ENCODE measurements at regions not wholly inside any gene's neighbourhood (a gene's known extent, or its start where the extent isn't known, plus 50 kb on each side); places are given as distances from the start of the nearest gene placed in this dataset.
"Not testable (repeated sequence)": the region's sequence is repeated elsewhere in the genome, so short reads cannot be mapped to it uniquely, and the experiment has no call there.

GRCh38 chr13:64127192-64127591 lies 2711.5 kb upstream of the PCDH20 start:
- POLR2A ChIA-PET = no interaction called here
- CTCF ChIA-PET = no interaction called here

DNA sequence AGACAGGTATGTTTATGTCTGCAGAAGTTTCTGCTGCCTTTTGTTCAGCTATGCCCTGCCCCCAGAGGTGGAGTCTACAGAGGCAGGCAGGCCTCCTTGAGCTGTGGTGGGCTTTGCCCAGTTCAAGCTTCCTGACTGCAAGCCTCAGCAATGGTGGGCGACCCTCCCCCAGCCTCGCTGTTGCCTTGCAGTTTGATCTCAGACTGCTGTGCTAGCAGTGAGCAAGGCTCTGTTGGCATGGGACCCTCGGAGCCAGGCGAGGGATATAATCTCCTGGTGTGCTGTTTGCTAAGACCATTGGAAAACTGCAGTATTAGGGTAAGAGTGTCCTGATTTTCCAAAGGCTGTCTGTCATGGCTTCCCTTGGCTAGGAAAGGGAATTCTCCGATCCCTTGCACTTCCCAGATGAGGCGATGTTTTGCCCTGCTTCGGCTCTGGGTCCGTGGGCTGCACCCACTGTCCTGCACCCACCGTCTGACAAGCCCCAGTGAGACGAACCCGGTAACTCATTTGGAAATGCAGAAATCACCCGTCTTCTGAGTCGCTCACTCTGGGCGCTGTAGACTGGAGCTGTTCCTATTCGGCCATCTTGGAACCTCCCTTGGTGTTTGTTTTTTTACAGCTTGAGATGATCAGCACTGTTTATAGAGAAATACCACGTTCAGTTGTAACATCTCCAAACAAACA lies 2705.5 kb upstream of the PCDH20 start:
- CTCF ChIA-PET; POLR2A ChIA-PET; DNase-seq (ENCODE audit: extremely low spot score): not testable (repeated sequence)

More at GRCh38 chr13:64127192-64127591, 2711.5 kb upstream of the PCDH20 start:
- no peak for DNase-seq (ENCODE audit: extremely low spot score)
- TF ChIP-seq, protein P1, sequence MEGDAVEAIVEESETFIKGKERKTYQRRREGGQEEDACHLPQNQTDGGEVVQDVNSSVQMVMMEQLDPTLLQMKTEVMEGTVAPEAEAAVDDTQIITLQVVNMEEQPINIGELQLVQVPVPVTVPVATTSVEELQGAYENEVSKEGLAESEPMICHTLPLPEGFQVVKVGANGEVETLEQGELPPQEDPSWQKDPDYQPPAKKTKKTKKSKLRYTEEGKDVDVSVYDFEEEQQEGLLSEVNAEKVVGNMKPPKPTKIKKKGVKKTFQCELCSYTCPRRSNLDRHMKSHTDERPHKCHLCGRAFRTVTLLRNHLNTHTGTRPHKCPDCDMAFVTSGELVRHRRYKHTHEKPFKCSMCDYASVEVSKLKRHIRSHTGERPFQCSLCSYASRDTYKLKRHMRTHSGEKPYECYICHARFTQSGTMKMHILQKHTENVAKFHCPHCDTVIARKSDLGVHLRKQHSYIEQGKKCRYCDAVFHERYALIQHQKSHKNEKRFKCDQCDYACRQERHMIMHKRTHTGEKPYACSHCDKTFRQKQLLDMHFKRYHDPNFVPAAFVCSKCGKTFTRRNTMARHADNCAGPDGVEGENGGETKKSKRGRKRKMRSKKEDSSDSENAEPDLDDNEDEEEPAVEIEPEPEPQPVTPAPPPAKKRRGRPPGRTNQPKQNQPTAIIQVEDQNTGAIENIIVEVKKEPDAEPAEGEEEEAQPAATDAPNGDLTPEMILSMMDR (IDR thresholded peaks at IDR 0.05; ENCODE audit: control extremely low read depth, extremely low read depth, low read depth, missing control alignments) = no peak

- no peak for DNase-seq (ENCODE audit: extremely low spot score)
- ChIA-PET POLR2A (no interaction called here), CTCF (interaction anchor here (1.5 kb wide), 1 partner anchor 11 kb away, joined by 3 read pairs; no protein-coding TSS in a partner anchor)
- TF ChIP-seq, protein P1 (IDR thresholded peaks at IDR 0.05; ENCODE audit: control extremely low read depth, extremely low read depth, low read depth, missing control alignments) = no peak
Measured at GRCh38 chr13:64099994-64100393, 2684.3 kb upstream of the PCDH20 start.

- TF ChIP-seq, protein P1 (IDR thresholded peaks at IDR 0.05; ENCODE audit: control extremely low read depth, extremely low read depth, low read depth, missing control alignments) = no peak
- ChIA-PET CTCF (no interaction called here), POLR2A (no interaction called here)
Measured at GRCh38 chr13:64090311-64090710, 2674.7 kb upstream of the PCDH20 start.

GRCh38 chr13:64088491-64088890 lies 2672.8 kb upstream of the PCDH20 start:
- CTCF ChIA-PET = no interaction called here
- no peak for DNase-seq (ENCODE audit: extremely low spot score)

More at GRCh38 chr13:64090311-64090710, 2674.7 kb upstream of the PCDH20 start:
- DNase-seq (ENCODE audit: extremely low spot score) = no peak

DNA sequence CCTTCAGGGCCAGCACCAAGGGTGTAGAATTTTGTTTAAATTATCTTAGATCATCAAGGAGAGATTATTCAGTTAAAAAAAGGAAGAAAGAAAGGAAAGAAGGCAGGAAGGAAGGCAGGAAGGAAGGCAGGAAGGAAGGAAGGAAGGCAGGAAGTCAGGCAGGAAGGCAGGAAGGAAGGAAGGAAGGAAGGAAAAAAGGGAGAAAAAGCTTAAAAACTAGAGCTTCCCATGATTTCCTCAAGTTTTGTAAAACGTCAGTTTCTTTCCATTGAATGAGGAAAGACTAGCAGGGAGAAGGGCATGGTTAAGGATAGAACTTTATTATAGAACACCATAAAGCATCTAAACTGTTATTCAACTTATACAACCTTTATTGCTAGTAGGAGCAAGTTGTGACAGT lies 2672.0 kb upstream of the PCDH20 start:
- no peak for DNase-seq (ENCODE audit: extremely low spot score)
- POLR2A ChIA-PET = no interaction called here
- TF ChIP-seq, protein P1 (IDR thresholded peaks at IDR 0.05; ENCODE audit: control extremely low read depth, extremely low read depth, low read depth, missing control alignments) = no peak
- CTCF ChIA-PET = no interaction called here

More at GRCh38 chr13:64088491-64088890, 2672.8 kb upstream of the PCDH20 start:
- TF ChIP-seq, protein P1 (IDR thresholded peaks at IDR 0.05; ENCODE audit: control extremely low read depth, extremely low read depth, low read depth, missing control alignments) = no peak
- POLR2A ChIA-PET = no interaction called here

- POLR2A ChIA-PET = no interaction called here
- CTCF ChIA-PET = interaction anchor here (0.7 kb wide), 1 partner anchor 9 kb away, joined by 3 read pairs; no protein-coding TSS in a partner anchor
Measured at GRCh38 chr13:64083811-64084210, 2668.2 kb upstream of the PCDH20 start.

More at GRCh38 chr13:64083811-64084210, 2668.2 kb upstream of the PCDH20 start:
- TF ChIP-seq, protein P1 (IDR thresholded peaks at IDR 0.05; ENCODE audit: control extremely low read depth, extremely low read depth, low read depth, missing control alignments) = no peak
- DNase-seq (ENCODE audit: extremely low spot score) = no peak
